ENCODE measurements at regions not wholly inside any gene's neighbourhood (a gene's known extent, or its start where the extent isn't known, plus 50 kb on each side); places are given as distances from the start of the nearest gene placed in this dataset.

DNA sequence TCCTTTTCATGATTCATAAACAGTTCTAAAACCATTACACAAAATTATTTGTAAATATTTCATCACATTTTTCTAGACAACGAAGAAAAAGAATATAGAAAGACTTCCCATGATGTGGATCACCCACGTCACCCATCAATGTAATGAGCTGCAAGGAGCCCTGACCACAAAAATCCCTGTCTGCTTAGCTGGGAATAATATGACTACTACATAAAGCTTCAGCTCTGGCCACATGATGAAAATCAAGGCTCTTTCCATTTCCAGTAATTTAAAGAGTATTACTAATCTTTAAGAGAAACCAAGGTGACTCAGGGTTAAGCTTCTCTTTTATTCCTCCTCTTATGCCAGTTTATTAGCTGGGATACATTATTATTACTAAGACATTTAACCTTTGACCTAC, 180.8 kb upstream of the CACNA2D1 start:
- Histone ChIP-seq H3K4me1 (ENCODE audit: control insufficient read depth in 1 of 2, insufficient read depth in 2 of 2, low read length in 2 of 2) (no peaks in the 10 kb centered on the region), H3K36me3 (ENCODE audit: control insufficient read depth in 1 of 2, insufficient read depth in 2 of 2, low read length in 2 of 2) (no peaks in the 10 kb centered on the region), H4K20me1 (ENCODE audit: insufficient read depth) (no peaks in the 10 kb centered on the region), H2AFZ (ENCODE audit: low read depth, low read length, poor library complexity, severe bottlenecking) (no peak overlapping the region), H3K27me3 (ENCODE audit: insufficient read depth, low read length) (no peaks in the 10 kb centered on the region), H3K4me3 (replicated peaks in 1 of 2; ENCODE audit: low read depth in 1 of 2, low read length in 2 of 2) (no peak overlapping the region), H3K4me2 (ENCODE audit: low read length) (no peak overlapping the region), H3K27ac (ENCODE audit: low read depth, low read length) (no peak overlapping the region), H3K9ac (ENCODE audit: low read length) (no peak overlapping the region), H3K9me3 (ENCODE audit: control insufficient read depth in 1 of 2, insufficient read depth in 1 of 2, low read depth in 1 of 2, low read length in 2 of 2) (0 out of 4 replicates have a peak, but pooled peaks cover 0 to 3% of the 10 kb centered on the region in 2 experiments), H3K79me2 (ENCODE audit: insufficient read depth, low read length) (no peaks in the 10 kb centered on the region), H3K9me2 (ENCODE audit: insufficient read depth) (no peaks in the 10 kb centered on the region)
- no peak for TF ChIP-seq ZFX (IDR thresholded peaks at IDR 0.05)
- TF ChIP-seq SP1 (IDR thresholded peaks at IDR 0.05; ENCODE audit: low read depth) = no peak
- TF ChIP-seq CEBPB (IDR thresholded peaks at IDR 0.05; ENCODE audit: low read depth) = no peak
- TF ChIP-seq, protein P1, sequence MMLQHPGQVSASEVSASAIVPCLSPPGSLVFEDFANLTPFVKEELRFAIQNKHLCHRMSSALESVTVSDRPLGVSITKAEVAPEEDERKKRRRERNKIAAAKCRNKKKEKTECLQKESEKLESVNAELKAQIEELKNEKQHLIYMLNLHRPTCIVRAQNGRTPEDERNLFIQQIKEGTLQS (IDR thresholded peaks at IDR 0.05) = no peak
- TF ChIP-seq EGR1 (IDR thresholded peaks at IDR 0.05; ENCODE audit: low read depth) = no peak
- no peak for TF ChIP-seq JUND (IDR thresholded peaks at IDR 0.05)
- TF ChIP-seq CBX3 (IDR thresholded peaks at IDR 0.05; ENCODE audit: low read depth) = no peak
- no peak for TF ChIP-seq FOSL1 (IDR thresholded peaks at IDR 0.05; ENCODE audit: low read depth)
- no peak for TF ChIP-seq ZNF274 (IDR thresholded peaks at IDR 0.05; ENCODE audit: low read depth, low read length)
- TF ChIP-seq TCF7L2 (IDR thresholded peaks at IDR 0.05; ENCODE audit: borderline replicate concordance, extremely low read depth, insufficient read depth, insufficient read length) = no peak
- no peak for TF ChIP-seq ELF1 (IDR thresholded peaks at IDR 0.05; ENCODE audit: borderline replicate concordance, low read depth)
- TF ChIP-seq, protein P2, sequence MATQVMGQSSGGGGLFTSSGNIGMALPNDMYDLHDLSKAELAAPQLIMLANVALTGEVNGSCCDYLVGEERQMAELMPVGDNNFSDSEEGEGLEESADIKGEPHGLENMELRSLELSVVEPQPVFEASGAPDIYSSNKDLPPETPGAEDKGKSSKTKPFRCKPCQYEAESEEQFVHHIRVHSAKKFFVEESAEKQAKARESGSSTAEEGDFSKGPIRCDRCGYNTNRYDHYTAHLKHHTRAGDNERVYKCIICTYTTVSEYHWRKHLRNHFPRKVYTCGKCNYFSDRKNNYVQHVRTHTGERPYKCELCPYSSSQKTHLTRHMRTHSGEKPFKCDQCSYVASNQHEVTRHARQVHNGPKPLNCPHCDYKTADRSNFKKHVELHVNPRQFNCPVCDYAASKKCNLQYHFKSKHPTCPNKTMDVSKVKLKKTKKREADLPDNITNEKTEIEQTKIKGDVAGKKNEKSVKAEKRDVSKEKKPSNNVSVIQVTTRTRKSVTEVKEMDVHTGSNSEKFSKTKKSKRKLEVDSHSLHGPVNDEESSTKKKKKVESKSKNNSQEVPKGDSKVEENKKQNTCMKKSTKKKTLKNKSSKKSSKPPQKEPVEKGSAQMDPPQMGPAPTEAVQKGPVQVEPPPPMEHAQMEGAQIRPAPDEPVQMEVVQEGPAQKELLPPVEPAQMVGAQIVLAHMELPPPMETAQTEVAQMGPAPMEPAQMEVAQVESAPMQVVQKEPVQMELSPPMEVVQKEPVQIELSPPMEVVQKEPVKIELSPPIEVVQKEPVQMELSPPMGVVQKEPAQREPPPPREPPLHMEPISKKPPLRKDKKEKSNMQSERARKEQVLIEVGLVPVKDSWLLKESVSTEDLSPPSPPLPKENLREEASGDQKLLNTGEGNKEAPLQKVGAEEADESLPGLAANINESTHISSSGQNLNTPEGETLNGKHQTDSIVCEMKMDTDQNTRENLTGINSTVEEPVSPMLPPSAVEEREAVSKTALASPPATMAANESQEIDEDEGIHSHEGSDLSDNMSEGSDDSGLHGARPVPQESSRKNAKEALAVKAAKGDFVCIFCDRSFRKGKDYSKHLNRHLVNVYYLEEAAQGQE (IDR thresholded peaks at IDR 0.05; ENCODE audit: low read depth) = no peak
- ChIA-PET RAD21 (ENCODE audit: low non-redundant PET in 1 of 2, low total read pairs in 2 of 2, uncharacterized antibody in 2 of 2, unreplicated experiment in 2 of 2) (no interaction called here), POLR2A (no interaction called here), CTCF (interaction anchor here (1.8 kb wide), 1 partner anchor 104 kb away, joined by 6 read pairs; no protein-coding TSS in a partner anchor)
- DNase-seq (ENCODE audit: low read depth, low spot score) = no peak
- ATAC-seq = no peak
- BruUV-seq (replicated peaks) = no TSS peak
- intact Hi-C loops (cut with micrococcal nuclease) = no loop called here
